HL-60 (cell line): ENCODE measurements at regions not wholly inside any gene's neighbourhood (a gene's known extent, or its start where the extent isn't known, plus 50 kb on each side); places are given as distances from the start of the nearest gene placed in this dataset.

Source experiments
- DNase-seq, 2 experiments: peaks; one replicate each; pipeline ENCODE4 v3.0.0-alpha.2; 2010 to 2020; ENCODE audit warnings: low read depth in 1 of 2, low spot score in 1 of 2
- H3K27ac ChIP-seq: fragments of 250-450 bp; sonication (Bioruptor Pico); replicated peaks from 2 replicates; pipeline ENCODE4 v1.5.1; 2020; ENCODE audit warnings: mild to moderate bottlenecking, moderate library complexity
- H3K27me3 ChIP-seq: fragments of 250-450 bp; sonication (Bioruptor Pico); 2 replicates; pipeline ENCODE4 v1.5.1; 2021; ENCODE audit warnings: mild to moderate bottlenecking, moderate library complexity; ENCODE audit not compliant: insufficient read depth, poor library complexity, severe bottlenecking
- H3K4me3 ChIP-seq: replicated peaks from 2 replicates; pipeline ENCODE4 v1.5.1; 2011; ENCODE audit warnings: mild to moderate bottlenecking, control low read depth, low read length; ENCODE audit not compliant: insufficient read depth
- GABPA ChIP-seq: IDR thresholded peaks from 2 replicates; pipeline ENCODE4 v1.6.1; 2012; ENCODE audit warnings: low read depth
- POLR2AphosphoS5 ChIP-seq: IDR thresholded peaks from 2 replicates; pipeline ENCODE4 v1.6.1; 2012; ENCODE audit warnings: low read depth
- SPI1 ChIP-seq: IDR thresholded peaks from 2 replicates; pipeline ENCODE4 v1.6.1; 2012; ENCODE audit warnings: low read depth, mild to moderate bottlenecking, borderline replicate concordance
- TF ChIP-seq, protein P1 (sequence below): IDR thresholded peaks from 2 replicates; pipeline ENCODE4 v1.6.1; 2012; ENCODE audit warnings: low read depth; ENCODE audit not compliant: insufficient replicate concordance
- TF ChIP-seq, protein P2 (sequence below): IDR thresholded peaks from one replicate; pipeline ENCODE4 v1.5.1; 2011; ENCODE audit warnings: low read length, control low read depth, inconsistent platforms; ENCODE audit not compliant: insufficient read depth

DNA sequence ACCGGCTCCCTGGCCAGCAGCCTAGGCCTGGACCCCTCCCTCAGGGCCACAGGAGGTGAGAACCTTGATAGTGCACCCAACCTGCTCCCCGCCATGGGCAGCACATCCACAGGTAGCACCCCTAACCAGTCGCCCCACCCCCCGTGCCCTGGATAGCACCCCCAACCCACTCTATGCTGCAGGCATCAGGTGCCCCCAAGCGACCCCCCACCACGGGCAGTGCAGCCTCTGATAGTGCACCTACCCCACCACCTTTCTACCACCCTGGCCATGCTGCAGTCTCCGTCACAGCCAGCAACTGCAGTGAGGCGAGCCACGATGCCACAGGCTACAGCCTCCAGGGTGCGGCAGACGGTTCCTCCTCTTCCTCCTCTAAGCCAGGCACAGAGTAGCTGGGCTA, 55.6 kb downstream of the SOWAHC start:
- DNase-seq: no peak
- no peak overlapping the region for H3K4me3 ChIP-seq
- TF ChIP-seq SPI1: no peak
- TF ChIP-seq, protein P1, sequence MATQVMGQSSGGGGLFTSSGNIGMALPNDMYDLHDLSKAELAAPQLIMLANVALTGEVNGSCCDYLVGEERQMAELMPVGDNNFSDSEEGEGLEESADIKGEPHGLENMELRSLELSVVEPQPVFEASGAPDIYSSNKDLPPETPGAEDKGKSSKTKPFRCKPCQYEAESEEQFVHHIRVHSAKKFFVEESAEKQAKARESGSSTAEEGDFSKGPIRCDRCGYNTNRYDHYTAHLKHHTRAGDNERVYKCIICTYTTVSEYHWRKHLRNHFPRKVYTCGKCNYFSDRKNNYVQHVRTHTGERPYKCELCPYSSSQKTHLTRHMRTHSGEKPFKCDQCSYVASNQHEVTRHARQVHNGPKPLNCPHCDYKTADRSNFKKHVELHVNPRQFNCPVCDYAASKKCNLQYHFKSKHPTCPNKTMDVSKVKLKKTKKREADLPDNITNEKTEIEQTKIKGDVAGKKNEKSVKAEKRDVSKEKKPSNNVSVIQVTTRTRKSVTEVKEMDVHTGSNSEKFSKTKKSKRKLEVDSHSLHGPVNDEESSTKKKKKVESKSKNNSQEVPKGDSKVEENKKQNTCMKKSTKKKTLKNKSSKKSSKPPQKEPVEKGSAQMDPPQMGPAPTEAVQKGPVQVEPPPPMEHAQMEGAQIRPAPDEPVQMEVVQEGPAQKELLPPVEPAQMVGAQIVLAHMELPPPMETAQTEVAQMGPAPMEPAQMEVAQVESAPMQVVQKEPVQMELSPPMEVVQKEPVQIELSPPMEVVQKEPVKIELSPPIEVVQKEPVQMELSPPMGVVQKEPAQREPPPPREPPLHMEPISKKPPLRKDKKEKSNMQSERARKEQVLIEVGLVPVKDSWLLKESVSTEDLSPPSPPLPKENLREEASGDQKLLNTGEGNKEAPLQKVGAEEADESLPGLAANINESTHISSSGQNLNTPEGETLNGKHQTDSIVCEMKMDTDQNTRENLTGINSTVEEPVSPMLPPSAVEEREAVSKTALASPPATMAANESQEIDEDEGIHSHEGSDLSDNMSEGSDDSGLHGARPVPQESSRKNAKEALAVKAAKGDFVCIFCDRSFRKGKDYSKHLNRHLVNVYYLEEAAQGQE: no peak
- TF ChIP-seq, protein P2, sequence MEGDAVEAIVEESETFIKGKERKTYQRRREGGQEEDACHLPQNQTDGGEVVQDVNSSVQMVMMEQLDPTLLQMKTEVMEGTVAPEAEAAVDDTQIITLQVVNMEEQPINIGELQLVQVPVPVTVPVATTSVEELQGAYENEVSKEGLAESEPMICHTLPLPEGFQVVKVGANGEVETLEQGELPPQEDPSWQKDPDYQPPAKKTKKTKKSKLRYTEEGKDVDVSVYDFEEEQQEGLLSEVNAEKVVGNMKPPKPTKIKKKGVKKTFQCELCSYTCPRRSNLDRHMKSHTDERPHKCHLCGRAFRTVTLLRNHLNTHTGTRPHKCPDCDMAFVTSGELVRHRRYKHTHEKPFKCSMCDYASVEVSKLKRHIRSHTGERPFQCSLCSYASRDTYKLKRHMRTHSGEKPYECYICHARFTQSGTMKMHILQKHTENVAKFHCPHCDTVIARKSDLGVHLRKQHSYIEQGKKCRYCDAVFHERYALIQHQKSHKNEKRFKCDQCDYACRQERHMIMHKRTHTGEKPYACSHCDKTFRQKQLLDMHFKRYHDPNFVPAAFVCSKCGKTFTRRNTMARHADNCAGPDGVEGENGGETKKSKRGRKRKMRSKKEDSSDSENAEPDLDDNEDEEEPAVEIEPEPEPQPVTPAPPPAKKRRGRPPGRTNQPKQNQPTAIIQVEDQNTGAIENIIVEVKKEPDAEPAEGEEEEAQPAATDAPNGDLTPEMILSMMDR: no peak
- TF ChIP-seq GABPA: no peak
- no peak for TF ChIP-seq POLR2AphosphoS5
- H3K27me3 ChIP-seq: peaks cover 4% of the 10 kb centered on the region
- no peak overlapping the region for H3K27ac ChIP-seq

DNA sequence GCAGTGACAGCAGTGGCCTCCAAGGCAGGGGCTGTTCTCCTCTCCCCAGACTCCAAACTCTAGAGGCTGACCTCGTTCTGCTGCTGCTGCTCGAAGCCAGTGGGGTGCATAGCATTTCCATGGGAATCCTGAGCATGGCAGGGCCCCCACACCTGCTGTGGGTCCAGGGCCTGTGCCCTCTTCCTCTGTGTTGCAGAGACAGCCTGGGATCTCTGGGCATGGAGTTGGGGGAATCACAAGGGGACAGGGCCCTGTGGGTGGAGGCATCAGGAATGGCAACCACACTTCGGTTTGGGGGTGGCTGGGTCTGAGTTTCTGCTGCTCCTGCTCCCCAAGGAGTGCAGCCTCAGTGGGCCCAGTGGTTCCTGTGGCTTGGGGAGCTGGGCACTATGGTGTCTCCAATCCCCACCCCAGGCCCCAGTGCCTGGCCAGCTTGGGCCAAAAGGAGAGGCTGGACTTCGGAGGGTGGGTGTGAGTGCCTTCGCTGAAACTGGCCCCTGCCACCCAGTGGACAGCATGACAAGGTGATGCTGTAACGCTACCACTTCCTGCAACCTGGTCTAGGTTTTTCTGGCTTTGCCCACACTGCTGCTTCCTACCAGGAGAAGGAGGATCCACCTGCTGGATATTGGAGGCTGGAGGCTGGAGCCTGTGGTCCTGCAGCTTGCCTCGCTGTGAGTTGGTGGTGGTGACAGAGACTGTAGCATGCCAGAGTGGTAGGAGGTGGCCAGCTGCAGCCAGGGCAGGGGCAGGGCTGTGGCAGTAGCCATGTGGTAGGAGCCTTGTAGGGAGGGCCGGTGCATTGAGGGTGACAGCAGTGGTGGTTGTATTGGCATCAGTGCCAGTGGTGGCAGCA, 56.6 kb downstream of the SOWAHC start:
- Histone ChIP-seq H3K4me3 (no peak overlapping the region), H3K27me3 (peaks cover 5% of the 10 kb centered on the region), H3K27ac (no peak overlapping the region)
- no peak for TF ChIP-seq SPI1
- DNase-seq: no peak

DNA sequence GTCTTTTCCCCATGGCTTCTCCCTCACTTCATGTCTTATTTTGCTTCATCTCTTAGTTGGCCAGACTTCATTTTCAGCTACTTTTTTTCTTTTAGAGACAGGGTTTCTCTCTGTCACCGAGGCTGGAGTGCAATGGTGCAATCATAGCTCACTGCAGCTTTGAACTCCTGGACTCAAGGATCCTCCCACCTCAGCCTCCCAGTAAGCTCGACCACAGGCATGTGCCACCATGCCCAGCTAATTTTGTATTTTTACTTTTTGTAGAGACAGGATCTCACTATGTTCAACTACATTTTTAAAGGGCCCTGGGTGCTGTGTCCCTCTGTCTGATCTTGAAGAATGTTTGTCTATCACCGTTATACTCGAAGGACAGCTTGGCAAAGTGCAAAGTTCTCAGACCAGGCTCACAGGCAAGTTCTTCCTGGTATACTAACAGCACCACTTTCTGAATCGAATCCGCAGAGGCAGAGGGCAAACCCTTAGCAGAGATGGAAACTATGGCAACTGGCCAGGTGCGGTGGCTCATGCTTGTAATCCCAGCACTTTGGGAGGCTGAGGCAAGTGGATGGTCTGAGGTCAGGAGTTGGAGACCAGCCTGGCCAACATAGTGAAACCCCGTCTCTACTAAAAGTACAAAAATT, 60.9 kb downstream of the SOWAHC start:
- no peak for DNase-seq
- H3K27ac ChIP-seq: no peak overlapping the region
- H3K27me3 ChIP-seq: peaks cover 2% of the 10 kb centered on the region
- H3K4me3 ChIP-seq: no peak overlapping the region
- TF ChIP-seq SPI1 (no peak), GABPA (no peak), POLR2AphosphoS5 (no peak)
- TF ChIP-seq, protein P1: no peak
- TF ChIP-seq, protein P2: no peak

DNA sequence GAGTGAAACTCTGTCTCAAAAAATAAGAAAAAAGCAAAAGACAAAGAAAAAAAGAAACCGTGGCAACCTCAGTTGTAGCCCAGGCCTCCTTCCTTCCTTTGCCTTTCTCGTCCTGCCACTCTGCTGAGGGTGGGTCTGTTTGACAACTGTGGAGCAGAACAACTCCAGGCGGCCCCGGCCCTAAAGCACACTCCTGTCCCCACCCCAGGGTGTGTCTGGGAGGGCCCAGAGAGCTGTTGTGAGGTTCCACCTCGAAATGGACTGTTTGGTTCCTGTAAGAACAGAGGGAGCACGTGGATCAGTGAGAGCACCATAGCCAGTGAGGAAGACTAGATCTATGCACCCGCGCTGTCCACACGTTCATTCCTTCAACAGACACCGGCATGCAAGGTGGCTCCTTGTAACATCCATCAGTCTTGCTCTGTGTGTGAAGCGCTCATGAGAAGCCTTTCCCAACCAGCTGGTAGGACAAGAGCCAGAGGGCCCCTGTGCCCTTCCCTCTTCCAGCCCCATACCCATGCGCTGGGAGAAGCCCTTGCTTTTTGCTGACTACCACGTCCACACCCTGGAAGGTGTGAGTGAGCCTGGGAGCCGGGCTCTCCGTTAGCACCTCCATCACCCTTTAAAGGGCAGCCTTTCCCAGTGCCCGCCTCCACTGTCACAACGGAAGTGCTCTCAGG, 61.6 kb downstream of the SOWAHC start:
- DNase-seq: no peak
- H3K27me3 ChIP-seq: peaks cover 2% of the 10 kb centered on the region
- TF ChIP-seq, protein P1: no peak
- TF ChIP-seq, protein P2: no peak
- TF ChIP-seq POLR2AphosphoS5 (no peak), SPI1 (no peak), GABPA (no peak)
- no peak overlapping the region for H3K4me3 ChIP-seq
- no peak overlapping the region for H3K27ac ChIP-seq
